Gastroesophageal sphincter (tissue), 4 donors: ENCODE measurements at regions not wholly inside any gene's neighbourhood (a gene's known extent, or its start where the extent isn't known, plus 50 kb on each side); places are given as distances from the start of the nearest gene placed in this dataset.
"Not testable (repeated sequence)": the region's sequence is repeated elsewhere in the genome, so short reads cannot be mapped to it uniquely, and the experiment has no call there.

Source experiments
- ATAC-seq: fragments of 150-250 bp; one replicate; pipeline ENCODE4 v1.9.1; 2016; ENCODE audit warnings: mild to moderate bottlenecking, moderate library complexity
- H3K27ac ChIP-seq, 4 donors: fragments of 200-600 bp; sonication (generic) in 3 of 4; 1 replicate in 3 of 4; 2 replicates in 1 of 4; pipeline ENCODE4 v1.5.1; 2016 to 2019
- H3K27me3 ChIP-seq: fragments of 200-600 bp; sonication (generic); one replicate; pipeline ENCODE4 v1.5.1; 2019
- H3K36me3 ChIP-seq, 2 donors: fragments of 200-600 bp; sonication (generic); one replicate each; pipeline ENCODE4 v1.5.1; 2019; ENCODE audit warnings: control low read depth in 1 of 2
- H3K4me1 ChIP-seq, 3 donors: fragments of 200-600 bp; sonication (generic); 1 replicate in 2 of 3; 2 replicates in 1 of 3; pipeline ENCODE4 v1.5.1; 2016 to 2019; ENCODE audit warnings: control low read depth in 2 of 3
- H3K4me3 ChIP-seq, 2 donors: fragments of 200-600 bp; sonication (generic); one replicate each; pipeline ENCODE4 v1.5.1; 2019; ENCODE audit warnings: mild to moderate bottlenecking in 1 of 2, moderate library complexity in 1 of 2
- H3K9me3 ChIP-seq, 3 donors: fragments of 200-600 bp; sonication (generic); one replicate each; pipeline ENCODE4 v1.5.1; 2017 to 2019; ENCODE audit warnings: control low read depth in 2 of 3
- EP300 ChIP-seq: sonication (generic); formaldehyde crosslinking; IDR thresholded peaks from one replicate; pipeline ENCODE4 v1.6.1; 2017; ENCODE audit warnings: antibody characterized with exemption, mild to moderate bottlenecking
- POLR2A ChIP-seq, 2 donors: fragments of 450-650 bp; IDR thresholded peaks; one replicate each; pipeline ENCODE4 v1.6.1; 2017; ENCODE audit warnings: antibody characterized with exemption in 2 of 2, mild to moderate bottlenecking in 2 of 2, moderate library complexity in 1 of 2
- POLR2AphosphoS5 ChIP-seq: sonication (generic); formaldehyde crosslinking; IDR thresholded peaks from one replicate; pipeline ENCODE4 v1.6.1; 2017; ENCODE audit warnings: antibody characterized with exemption
- WGBS, 2 donors: methylation state at CpG; one replicate each; pipeline ENCODE4 v1.1.5; 2018; ENCODE audit warnings: low coverage in 1 of 2; 5-methylcytosine and 5-hydroxymethylcytosine counted together
- TF ChIP-seq, protein P1 (sequence below), 4 experiments: fragments of 200-600 bp in 2 of 4; fragments of 450-650 bp in 2 of 4; sonication (generic) in 1 of 4; IDR thresholded peaks; one replicate each; pipeline ENCODE4 v1.5.1; 2017 to 2019; ENCODE audit warnings: antibody characterized with exemption in 4 of 4, mild to moderate bottlenecking in 2 of 4, moderate library complexity in 2 of 4

DNA sequence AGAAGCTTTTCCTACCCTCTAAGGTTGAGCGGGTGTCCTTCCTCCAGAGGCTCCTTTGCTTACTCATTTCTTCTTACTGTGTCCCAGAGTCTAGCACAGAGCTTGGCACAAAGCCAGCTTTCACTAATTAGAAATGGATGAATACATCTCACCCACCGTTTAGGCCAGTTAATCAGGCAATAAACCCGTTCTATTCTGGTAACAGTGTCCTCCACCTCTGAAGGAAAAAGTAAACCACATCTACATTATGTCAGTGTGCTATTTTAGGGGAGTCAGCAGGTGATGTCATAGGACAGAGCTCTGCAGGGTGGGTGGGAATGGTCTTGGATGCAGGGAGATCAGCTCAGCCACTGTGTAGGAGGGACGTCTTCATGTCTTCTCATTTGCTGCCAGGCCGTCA lies 109.2 kb downstream of the OSTF1 start:
- no peak for ATAC-seq
- Histone ChIP-seq H3K4me1 (peaks cover 0 to 4% (median 0%) of the 10 kb centered on the region in 3 donors), H3K9me3 (no peaks in the 10 kb centered on the region), H3K4me3 (no peak overlapping the region), H3K36me3 (no peaks in the 10 kb centered on the region), H3K27me3 (no peaks in the 10 kb centered on the region), H3K27ac (no peak overlapping the region)
- 18 to 32% methylated on average over 5 of the region's 5 CpGs for WGBS, 2 donors
- TF ChIP-seq, protein P1, sequence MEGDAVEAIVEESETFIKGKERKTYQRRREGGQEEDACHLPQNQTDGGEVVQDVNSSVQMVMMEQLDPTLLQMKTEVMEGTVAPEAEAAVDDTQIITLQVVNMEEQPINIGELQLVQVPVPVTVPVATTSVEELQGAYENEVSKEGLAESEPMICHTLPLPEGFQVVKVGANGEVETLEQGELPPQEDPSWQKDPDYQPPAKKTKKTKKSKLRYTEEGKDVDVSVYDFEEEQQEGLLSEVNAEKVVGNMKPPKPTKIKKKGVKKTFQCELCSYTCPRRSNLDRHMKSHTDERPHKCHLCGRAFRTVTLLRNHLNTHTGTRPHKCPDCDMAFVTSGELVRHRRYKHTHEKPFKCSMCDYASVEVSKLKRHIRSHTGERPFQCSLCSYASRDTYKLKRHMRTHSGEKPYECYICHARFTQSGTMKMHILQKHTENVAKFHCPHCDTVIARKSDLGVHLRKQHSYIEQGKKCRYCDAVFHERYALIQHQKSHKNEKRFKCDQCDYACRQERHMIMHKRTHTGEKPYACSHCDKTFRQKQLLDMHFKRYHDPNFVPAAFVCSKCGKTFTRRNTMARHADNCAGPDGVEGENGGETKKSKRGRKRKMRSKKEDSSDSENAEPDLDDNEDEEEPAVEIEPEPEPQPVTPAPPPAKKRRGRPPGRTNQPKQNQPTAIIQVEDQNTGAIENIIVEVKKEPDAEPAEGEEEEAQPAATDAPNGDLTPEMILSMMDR (IDR thresholded peaks at IDR 0.05) = no peak
- TF ChIP-seq POLR2AphosphoS5 (no peak), EP300 (no peak), POLR2A (IDR thresholded peaks at IDR 0.05) (no peak)

DNA sequence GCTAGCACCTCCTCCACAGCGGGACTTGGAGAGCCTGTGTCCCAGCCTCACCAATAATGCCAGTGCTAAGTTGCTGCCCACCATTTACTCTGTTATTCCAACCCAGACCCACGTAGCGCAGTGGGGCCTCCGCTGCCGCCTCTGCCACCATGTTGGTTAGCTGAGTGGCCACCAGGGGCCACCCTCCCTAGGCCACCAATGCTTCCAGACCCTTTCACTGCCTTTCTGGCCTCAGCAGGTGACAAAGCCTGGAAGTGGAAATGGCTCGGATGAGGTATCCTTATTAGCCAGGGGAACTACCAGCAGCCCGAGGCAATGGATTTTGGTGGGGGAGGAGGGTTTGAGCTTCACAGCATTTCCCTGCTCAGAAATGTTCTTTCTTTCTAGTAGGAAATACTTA lies 110.1 kb downstream of the OSTF1 start:
- Histone ChIP-seq H3K27me3 (no peaks in the 10 kb centered on the region), H3K27ac (no peak overlapping the region), H3K9me3 (no peaks in the 10 kb centered on the region), H3K36me3 (no peaks in the 10 kb centered on the region), H3K4me3 (no peak overlapping the region), H3K4me1 (peaks cover 0 to 4% (median 0%) of the 10 kb centered on the region in 3 donors)
- WGBS, 2 donors = 89 to 92% methylated on average over 5 to 7 of the region's 7 CpGs
- ATAC-seq = no peak
- TF ChIP-seq, protein P1 (IDR thresholded peaks at IDR 0.05) = peak in 1 of 4 experiments; percentile 8
- no peak for TF ChIP-seq POLR2AphosphoS5

DNA sequence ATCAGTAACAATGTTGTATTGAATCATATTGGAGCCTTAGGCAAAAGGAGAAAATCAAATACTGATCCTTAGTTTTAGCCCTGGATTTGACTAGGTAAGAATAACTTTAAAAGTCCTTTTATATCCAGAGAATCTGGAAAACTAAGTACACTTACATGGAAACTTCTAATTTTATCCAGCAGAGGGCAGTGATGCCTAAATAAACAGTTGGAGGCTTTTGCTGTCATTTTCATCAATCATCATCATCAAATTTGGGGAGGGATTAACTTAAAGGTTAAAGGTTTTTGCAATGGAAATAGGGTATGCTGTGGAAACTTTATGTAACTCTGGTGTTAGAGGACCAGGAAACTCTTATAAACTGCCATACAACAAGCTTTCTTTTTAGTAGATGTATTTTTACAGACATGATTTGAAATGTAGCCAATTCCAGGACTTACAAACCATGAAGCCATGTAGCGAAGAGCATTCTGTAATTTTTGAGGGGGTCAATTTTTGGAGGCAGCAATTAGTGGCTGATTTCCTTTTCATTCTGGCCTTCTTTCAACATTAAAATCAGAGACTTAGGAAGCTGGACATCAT lies 112.7 kb downstream of the OSTF1 start:
- Histone ChIP-seq H3K27me3 (no peaks in the 10 kb centered on the region), H3K4me3 (no peak overlapping the region), H3K9me3 (no peaks in the 10 kb centered on the region), H3K4me1 (peaks cover 0 to 4% (median 0%) of the 10 kb centered on the region in 3 donors), H3K36me3 (no peaks in the 10 kb centered on the region), H3K27ac (no peak overlapping the region)
- no peak for ATAC-seq
- WGBS, 2 donors = 38 to 57% methylated on average over 1 of the region's 1 CpG
- TF ChIP-seq EP300 = no peak
- TF ChIP-seq, protein P1 (IDR thresholded peaks at IDR 0.05) = peak; percentile 68 to 73 (median 70)

DNA sequence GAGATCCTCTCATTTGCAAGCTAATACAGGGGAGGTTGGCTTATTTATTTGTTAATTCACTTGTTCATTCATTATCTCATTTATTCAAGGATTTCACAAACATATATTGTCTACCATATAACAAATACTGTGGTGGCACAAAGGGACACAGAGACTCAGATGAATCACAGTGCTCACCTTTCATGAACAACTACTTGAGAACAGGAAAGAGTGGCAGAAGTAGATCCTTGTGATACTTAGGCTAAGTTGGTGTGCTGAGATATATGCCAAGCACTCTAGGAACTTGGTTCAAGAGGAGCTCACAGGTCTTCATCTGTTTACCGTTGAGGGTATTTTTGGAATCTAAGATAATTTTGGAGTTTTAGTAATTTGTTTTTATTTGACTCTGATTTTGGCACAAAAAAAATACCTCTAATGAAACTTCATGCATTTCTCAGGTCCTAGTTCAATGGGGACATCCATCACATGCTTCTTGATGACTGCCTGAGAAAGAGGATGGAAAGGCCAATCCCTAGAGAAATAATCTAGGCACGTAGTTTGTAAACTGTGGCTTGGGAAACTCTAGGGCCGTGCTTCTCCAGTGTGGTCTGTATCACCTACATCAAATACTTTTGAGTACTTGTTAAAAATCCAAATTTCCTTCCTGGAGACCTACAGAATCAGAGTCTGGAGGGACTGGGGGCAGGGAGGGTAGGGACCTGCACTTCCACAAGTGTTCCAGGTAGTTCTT lies 113.3 kb downstream of the OSTF1 start:
- no peaks in the 10 kb centered on the region for H3K27me3 ChIP-seq
- ATAC-seq = no peak
- 66 to 84% methylated on average over 2 of the region's 3 CpGs for WGBS, 2 donors
- peaks cover 0 to 4% (median 0%) of the 10 kb centered on the region in 3 donors for H3K4me1 ChIP-seq
- no peaks in the 10 kb centered on the region for H3K36me3 ChIP-seq
- H3K9me3 ChIP-seq = no peaks in the 10 kb centered on the region
- TF ChIP-seq EP300 = no peak
- TF ChIP-seq POLR2A (IDR thresholded peaks at IDR 0.05) = no peak
- TF ChIP-seq, protein P1 (IDR thresholded peaks at IDR 0.05) = no peak
- no peak for TF ChIP-seq POLR2AphosphoS5
- no peak overlapping the region for H3K27ac ChIP-seq
- no peak overlapping the region for H3K4me3 ChIP-seq

DNA sequence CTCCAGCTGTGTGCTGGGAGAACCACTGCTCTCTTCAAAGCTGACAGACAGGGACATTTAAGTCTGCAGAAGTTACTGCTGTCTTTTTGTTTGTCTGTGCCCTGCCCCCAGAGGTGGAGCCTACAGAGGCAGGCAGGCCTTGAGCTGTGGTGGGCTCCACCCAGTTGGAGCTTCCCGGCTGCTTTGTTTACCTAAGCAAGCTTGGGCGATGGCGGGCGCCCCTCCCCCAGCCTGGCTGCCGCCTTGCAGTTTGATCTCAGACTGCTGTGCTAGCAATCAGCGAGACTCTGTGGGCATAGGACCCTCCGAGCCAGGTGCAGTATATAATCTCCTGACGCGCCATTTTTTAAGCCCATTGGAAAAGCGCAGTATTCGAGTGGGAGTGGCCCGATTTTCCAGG lies 119.7 kb downstream of the OSTF1 start:
- H3K36me3 ChIP-seq, H3K4me1 ChIP-seq, H3K9me3 ChIP-seq, H3K27me3 ChIP-seq, H3K4me3 ChIP-seq, ATAC-seq, H3K27ac ChIP-seq: not testable (repeated sequence)
- 93 to 100% methylated on average over 3 to 6 of the region's 12 CpGs for WGBS, 2 donors
